ENCODE measurements at regions not wholly inside any gene's neighbourhood (a gene's known extent, or its start where the extent isn't known, plus 50 kb on each side); places are given as distances from the start of the nearest gene placed in this dataset.
"Not testable (repeated sequence)": the region's sequence is repeated elsewhere in the genome, so short reads cannot be mapped to it uniquely, and the experiment has no call there.

DNA sequence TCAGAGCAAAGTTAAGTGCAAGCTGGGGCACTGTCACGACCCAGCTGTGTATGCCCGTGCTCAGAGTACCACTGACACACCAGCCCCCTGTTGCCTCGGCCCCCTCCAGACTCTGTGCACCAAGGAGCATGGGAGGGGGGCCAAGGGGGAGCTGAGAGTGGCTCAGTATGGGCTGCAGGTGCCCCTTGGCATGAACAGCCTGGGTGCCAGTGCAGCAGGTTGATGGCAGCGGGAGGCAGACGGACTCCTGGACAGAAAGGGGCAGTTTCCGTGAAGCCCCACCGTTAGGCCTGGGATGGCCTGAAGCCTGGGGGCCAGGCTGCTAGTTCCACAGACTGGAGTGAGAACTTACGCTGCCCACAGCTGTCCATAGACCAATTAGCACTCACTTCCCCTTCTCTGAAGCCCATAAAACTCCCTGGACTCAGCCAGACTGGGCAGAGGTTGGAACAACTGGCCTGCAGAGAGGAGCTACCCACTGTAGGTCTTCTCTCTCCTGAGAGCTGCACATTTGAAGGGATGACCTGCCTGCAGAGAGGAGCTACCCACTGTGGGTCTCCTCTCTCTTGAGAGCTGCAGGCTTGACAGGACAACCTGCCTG lies 182.8 kb downstream of the DEPDC1B start:
- FAIRE-seq: no peak

DNA sequence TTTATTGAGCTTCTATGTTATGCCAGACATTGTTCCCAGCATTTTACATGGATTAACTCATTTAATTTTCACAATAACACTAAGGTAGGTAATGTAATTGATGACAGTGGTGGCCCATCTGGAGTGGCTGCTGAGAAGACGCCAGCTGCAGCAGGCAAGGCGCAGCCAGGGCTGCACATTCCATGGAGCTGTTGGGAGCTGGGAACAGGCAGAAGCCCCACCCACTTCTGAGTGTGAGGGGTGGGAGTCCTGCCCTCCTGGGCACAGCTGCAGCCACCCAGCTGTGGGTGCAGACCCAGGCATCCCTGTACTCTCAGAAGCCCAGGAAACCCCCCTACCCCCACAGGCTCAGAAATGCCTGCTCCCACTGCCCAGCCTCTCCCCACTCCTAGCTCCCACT lies 183.3 kb downstream of the DEPDC1B start:
- no peak for FAIRE-seq

DNA sequence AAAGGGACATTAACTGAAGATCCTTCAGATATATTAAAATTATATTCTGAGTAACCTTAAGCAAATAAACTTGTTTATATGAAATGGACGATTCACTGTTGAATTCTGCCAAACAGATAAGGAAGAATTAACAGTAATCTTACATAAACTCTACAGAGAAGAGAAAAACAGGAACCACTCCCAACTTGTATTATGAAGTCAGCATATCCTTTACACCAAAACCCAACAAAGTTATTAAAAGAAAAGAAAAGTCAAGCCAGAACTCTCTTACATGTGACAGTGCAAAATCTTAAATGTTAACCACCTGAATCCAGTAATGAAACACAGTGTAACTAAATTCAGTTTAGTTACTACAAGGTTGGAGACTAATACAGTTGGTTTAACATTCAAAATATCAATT lies 185.8 kb downstream of the DEPDC1B start:
- FAIRE-seq: no peak

DNA sequence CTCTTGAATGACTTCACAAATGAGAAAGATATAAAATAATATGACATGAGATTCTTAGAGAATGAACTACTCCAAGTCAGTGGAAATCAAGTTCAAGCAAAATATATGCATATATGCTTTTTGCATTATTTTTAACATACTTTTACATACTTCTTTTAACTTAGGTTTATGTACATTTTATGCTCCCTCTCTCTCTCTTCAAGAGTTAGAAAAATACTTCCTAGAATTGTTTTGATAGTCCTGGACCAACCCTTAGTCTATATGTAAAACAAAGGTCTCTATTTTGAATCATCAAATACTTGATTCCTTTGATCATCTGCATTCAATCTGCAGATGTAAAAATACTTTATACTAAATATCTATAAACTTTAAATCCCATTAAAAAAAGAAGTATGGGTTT lies 187.8 kb downstream of the DEPDC1B start:
- FAIRE-seq: peak; percentile 33

DNA sequence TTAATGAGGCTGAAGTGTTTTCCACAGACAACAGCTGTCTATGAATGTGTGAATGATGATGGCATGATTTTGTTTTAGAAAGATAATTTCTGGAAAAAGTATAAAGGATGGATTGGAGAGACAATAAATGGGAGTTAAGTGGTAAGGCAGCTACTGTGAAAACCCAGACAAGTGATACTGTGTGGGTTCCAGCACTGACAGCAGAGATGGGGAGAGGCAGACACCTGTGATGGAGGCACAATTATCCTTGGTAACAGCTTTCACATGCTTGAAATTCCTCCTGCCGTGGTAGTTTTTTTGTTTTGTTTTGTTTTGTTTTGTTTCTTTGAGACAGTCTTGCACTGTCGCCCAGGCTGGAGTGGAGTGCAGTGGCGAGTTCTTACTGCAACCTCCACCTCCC lies 189.3 kb downstream of the DEPDC1B start:
- FAIRE-seq: no peak

DNA sequence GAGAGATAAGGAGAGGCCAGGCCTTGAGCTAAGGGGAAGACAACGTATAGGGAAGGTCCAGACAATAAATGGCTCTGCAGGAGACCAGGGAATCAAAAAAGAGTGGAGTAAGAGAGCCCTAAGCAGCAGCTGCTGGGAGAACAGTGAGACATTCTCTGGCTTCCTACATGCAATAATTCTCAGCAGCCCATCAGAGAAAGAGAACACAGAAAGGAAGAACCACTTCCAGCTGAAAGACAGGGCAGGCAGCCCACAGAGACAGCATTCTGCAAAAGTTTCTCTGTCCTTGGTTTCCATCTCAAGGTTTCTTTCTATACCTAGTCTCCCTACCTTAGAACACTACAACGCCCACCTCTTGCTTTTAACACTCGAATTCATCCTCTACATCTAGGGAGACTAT lies 189.9 kb downstream of the DEPDC1B start:
- no peak for FAIRE-seq

DNA sequence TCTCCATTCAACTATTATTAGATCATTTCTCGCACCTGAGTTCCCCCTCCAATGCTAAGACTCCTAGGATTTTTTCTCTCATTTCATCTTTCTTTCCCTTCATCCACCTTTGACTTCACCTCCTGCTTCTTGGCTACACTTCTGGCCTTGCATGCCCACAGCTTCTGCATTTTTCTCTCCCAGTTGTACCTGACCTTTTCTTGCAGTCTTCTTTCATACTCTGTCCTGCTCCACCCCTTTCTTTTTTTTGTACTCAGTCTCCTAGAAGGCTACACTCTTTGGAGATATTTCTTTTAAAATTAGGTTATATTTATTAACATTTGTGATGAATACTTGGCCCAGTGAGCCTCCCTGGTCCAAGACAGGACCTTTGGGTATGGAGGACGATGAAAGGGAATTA lies 190.4 kb downstream of the DEPDC1B start:
- no peak for FAIRE-seq

DNA sequence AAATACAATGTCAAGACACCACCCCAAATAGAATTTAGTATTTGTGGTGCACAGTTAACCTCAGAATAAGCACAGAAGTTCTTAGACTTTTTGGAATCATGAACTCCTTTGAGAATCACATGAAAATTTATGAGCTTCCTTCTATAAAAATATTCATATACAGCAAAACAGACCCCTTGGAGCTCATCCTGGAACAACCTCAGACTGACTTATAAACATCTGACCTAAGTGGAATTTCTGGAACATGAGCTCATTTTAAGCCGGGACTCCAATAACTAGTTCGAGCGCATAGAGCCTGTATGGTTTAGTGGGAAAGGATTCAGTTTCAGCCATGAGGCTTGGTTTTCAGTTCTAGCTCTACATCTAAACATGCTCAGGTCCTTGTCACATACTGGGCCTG lies 192.3 kb downstream of the DEPDC1B start:
- no peak for FAIRE-seq

DNA sequence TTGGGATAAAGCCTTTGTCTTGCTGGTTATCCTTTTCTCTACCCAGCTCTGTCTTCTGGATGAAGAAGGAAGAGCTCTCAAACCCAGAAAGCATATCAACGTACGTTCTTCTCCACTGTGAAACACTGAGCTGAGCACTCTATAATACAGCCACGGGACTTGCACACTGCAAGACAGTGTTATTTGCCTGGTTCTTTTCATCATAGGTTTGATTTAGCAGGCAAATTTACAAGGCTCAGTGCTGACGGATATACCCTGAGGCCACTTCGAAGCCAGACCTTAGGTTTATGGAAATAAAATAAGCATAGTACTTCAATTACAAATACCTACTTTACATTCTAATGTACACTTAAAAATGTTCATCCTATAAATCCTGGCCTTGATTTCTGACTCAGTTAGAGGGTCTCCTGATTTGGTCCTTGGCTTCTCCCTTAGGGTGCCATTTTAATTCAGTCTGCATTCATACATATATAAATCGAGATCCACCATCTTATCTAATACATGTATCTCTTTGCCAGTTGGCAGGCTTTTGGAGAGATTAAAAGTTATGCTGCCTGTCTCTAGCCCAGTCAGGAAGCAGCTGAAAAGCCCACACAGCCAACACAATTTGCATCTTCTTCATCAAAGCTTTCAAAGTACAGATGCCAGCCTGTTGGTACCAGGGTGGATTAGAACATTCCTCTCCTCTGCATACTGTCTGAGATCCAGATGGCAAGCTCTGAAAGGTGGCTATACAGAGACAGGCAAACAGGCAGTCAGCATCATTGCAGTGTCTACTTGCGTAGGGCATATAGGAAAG lies 194.4 kb downstream of the DEPDC1B start:
- no peak for FAIRE-seq

DNA sequence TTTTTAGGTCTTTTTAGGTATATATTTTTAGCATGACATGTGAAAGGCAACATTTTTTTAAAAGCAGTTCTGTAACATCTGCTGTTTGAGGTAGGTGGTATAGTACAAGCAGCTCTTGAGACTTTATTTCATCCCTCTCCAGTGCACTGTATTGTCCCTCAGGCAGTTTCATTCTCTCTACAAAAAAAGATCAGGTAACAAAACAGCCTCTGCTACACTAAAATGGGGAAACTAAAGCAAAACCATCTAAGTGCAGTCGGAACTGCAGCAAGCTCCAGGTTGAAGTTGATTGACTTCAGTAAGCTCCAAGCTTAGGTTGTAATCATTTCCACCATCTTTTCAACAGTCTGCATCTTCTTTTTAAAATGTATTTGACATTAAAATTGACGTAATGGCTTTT lies 195.6 kb downstream of the DEPDC1B start:
- FAIRE-seq: no peak

DNA sequence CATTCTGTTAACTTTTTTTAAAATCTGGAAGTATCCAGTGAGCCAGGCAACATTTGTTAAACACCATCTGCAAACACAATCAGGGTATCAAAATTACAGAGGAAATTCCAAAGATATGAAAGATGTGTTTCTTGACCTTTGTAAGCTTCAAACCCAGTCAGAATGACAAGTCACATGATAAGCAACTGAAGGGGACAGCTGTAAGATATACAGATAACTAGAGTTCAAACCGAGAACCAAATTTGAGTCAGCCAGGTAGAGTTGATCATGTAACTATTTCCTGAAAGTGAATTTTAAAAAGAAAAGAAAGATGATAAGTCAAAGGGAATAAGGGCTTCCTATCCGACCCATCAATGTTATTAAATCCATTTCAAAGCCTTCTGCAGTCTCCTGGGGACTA lies 196.2 kb downstream of the DEPDC1B start:
- FAIRE-seq: no peak

DNA sequence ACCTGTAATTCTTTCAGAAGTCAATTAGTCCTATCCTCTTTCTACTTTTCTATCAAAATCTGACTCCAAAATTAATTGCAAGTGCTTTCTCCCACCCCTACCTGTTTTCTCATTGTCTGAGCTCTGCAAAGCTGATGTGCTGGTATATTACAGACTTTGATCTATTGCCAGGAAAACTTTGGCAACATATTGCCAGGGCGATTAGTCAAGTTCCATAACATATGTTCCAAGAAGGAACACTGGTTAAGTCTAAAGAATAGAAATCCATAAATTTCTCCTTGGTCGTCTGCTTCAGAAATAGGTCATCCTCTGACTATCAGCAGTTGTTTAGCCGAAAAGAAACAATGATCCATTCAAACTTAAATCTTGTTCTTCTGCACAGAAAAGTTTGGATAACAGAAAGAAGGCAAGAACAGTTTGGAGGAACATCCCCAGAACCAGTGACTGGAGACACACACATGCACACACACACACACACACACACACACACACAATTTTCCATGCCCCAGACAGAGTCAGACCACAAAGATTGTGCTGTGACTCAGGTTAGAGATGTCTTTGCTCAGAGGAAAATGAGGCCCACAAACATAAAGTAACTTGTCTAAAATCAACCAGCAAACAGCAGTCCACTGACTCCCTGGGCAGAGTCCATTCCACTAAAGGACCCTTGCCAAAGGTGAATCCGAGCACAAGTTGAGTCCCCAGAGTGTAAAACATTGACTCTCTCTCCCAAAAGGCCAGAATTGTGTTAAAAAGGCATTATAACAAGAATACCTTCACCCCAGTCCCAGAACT lies 202.1 kb downstream of the DEPDC1B start:
- FAIRE-seq: no peak

DNA sequence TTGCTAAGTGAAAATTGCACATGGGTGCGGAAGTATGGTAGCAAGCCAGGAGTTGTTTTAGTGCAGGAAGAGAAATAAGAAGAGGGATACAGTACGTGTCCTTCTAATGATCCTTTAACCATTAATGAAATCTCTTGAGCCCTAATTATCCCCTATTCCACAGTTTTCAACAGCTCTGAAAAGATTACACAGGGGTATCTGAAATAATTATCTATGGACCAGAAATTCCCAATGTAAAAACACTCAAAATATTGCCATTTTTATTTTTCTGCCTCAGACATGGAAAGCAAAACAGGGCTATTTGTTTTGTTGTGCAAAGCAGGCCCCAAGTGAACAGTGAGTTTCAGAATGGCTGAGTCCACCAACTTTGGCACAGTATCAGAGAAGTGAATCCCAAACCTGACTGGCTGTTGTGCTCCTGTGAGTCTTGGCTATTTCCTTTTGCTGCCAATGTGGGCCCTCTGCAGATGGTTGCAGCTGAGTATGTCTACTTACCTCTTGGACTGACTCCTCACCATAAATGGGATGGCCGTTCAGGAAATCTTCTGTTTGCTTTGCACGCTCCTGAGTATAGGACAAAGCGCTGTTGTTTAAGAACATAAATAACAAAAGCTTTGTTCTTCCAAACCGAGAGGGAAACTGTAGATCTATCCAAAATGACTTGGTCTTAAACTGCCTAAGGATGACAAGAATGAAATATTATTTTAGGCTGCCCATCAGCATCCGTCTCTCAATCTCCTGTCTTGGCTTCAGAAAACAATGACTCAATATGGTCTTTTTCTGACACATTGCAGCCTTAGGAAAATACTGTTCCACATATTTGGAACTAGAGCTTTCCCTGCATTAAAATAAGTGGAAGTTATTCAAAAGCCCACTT lies 204.1 kb downstream of the DEPDC1B start:
- no peak for FAIRE-seq

DNA sequence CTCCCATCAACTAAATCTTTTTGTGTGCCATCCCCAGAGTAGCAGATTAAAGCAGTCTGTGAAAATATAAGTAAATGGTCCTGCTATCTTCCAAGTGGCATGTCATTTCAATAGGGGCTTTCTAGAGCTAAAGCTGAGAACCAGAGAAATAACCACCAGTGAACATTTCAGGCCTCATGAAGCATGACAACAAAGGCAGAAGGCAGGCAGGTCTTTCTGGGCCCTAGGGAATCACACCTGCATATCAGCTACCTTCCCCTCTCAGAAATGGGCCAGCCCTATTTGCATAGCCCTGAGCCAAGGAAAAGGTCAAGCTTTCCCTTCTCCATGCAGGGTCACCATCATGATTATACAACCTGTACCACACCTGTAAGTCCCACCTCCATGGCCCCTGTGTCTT lies 205.3 kb downstream of the DEPDC1B start:
- no peak for FAIRE-seq

DNA sequence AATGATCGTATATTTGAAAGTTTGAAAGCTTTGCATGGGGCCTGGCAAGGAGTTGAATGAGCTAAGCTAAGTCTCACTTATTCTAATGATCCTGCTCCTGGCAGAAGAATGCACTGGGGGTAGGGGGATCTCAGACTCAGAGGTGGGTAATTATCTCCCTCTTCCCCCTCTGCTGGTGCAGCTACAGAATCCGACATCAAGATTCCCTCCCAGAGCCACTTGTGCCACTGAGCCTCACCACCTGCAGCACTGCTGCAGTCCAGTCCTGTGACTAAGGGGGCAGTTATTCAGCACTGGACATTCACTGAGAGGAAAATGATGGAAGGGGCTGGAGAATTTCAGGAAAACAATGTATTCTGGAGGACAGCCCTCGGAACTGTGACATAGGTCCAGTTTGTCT lies 205.8 kb downstream of the DEPDC1B start:
- FAIRE-seq: no peak

DNA sequence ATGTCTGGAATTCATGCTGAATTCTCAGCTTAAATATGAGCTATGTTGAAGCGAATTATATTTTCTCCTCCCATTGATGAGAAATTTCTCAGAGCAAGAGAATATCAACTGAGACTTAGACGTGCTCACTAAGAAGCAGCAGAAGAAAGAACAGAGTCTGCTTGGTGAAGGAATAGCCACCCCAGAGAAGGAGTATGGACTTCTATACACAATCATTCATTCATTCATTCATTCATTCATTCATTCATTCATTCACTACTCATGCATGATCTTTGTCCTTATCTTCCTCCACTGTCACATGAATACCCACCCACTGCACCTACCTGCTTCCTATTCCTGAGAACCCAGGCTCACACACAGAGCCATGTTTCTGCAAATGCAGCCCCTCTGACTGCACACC lies 206.6 kb downstream of the DEPDC1B start:
- no peak for FAIRE-seq

DNA sequence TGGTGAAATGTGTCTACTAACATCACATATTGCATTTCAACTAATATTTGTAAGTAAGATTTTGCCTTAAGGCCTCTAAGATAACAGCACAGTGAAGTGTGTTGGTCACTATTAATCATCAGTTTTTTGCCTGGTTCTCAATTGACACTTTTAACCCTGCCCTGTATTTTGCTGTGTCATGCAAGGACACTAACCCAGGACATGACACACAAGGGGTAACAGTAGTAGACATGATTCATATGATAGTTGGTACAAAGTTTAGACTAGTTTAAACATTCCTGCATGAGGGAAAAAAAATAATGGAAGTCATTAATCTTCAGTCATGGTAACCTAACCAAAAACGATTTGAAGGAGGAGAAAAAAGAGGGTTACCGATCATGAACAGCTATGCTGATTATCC lies 207.0 kb downstream of the DEPDC1B start:
- no peak for FAIRE-seq

DNA sequence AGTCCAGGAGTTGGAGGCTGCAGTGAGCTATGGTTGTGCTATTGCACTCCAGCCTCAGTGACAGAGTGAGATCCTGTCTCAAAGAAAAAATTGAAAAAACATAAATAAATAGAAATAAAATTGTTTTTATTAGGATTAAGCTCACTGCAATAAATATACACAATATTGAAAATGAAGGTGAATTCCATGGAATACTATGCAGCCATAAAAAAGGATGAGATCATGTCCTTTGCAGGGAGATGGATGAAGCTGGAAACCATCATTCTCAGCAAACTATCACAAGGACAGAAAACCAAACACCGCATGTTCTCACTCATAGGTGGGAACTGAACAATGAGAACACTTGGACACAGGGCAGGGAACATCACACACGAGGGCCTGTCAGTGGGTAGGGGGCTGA lies 207.6 kb downstream of the DEPDC1B start:
- not testable (repeated sequence) for FAIRE-seq

DNA sequence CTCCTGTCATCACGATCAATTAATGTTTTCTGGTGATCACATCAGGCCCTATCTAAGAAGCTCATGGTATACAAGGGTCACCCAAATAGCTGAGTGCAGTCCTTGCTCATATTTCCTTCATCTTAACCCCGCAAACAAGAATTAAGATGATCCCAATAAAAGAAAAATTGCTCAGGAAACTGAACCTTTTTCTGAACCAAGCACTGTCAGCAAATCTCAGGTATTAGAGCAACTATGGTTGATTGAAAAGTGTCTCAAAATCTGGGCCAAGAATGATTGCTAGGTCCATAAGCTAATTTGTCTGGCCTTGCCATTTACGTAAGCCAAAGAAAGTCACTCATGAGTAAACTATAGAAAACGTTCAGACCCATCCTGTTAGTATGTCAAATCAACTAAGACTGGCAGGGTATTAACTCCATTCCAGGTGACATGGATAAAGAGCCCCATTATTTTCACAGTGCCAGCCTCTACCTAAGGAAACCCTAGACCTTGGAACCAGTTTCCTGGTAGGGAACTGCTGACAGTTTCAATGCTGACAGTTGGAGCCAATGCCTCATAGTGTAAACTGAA lies 209.3 kb downstream of the DEPDC1B start:
- no peak for FAIRE-seq

DNA sequence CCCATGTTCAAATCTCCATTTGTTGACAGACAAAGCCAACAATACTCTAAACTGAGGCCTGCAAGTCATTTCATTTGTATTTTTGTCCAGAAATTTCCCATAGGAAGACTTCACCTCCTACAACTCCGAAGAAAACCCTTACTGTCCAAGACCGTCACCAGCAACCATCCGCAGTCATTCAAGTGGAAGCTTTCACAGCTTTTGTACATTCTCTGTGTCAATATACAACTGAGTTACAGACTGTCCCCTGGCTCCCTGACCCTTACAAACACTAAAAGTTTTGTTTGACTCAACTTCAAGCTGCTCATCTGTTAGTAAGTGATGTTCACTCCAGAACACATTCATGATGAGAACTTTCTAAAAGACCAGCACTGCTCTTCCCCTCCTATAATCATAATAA lies 210.1 kb downstream of the DEPDC1B start:
- FAIRE-seq: no peak

DNA sequence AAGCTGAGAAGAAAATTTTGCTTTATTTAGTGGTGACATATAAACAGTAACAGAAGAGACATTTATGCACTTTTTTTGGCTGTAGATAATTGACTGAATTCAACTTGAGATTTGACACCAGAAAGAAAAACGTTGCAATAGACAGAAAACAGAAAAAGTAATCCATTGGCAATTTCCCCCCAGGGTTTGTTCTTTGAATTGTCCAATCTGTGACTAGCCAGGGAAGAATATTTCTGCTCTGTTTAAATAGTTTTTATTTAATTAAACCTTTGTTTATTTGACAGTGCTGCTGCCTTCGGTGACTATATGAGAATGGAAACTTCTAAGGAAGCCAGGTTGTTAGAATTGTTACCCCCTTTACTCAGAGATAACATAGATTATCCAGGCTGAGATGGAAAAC lies 210.6 kb downstream of the DEPDC1B start:
- FAIRE-seq: no peak

DNA sequence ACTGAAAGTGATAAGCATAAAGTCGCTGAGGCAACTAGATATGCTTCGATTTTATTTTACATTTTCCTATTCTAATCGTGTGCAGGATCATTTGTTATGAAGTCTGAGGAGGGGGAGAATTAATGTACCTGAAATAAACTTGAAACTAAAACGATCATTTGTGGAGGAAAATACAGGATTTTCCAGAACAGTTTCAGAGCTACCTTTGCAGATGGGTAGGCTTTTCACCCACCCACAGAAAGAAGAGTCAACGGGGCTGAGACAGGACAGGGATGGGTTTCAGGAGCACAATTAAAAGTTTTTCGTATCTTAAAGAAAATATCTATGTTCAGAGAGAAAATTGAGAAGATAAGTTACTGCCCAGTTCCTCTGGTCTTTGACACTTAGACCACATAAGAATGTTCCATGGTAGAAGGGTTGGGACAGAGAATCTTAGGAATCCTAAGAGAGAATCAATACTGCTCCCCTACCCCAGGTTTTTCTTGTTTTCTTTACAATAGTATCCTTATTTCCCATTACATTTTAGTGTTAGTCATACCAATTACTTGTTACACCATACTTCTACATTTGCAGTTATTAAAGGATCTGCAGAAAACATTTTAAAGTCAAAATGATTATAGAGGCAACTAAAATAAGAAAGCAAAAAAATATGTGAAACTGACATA lies 211.4 kb downstream of the DEPDC1B start:
- FAIRE-seq: no peak
